Mammary epithelial cell (primary cell): ENCODE measurements at regions not wholly inside any gene's neighbourhood (a gene's known extent, or its start where the extent isn't known, plus 50 kb on each side); places are given as distances from the start of the nearest gene placed in this dataset.

Source experiments
- CTCF ChIP-seq, 2 donors: IDR thresholded peaks in 1 of 2; conservative IDR thresholded peaks in 1 of 2; 2 replicates each; pipeline ENCODE4 v1.5.1; 2011 to 2012; ENCODE audit warnings: inconsistent platforms in 2 of 2, low read length in 2 of 2, mild to moderate bottlenecking in 2 of 2, control low read depth in 1 of 2, low read depth in 1 of 2; ENCODE audit not compliant: insufficient read depth in 1 of 2; ENCODE audit errors: extremely low read depth in 1 of 2
- EZH2 ChIP-seq: IDR thresholded peaks from 2 replicates; pipeline ENCODE4 v1.6.1; 2012; ENCODE audit warnings: low read length, inconsistent platforms, borderline replicate concordance

- TF ChIP-seq CTCF (conservative IDR thresholded peaks at IDR 0.05 in 1 of 2, IDR thresholded peaks at IDR 0.05 in 1 of 2; ENCODE audit: extremely low read depth in 1 of 2, insufficient read depth in 1 of 2, low read depth in 1 of 2, low read length in 2 of 2) (no peak), EZH2 (no peak)
Measured at GRCh38 chr1:172770071-172770470, 111.2 kb downstream of the FASLG start.
